ENCODE measurements at regions not wholly inside any gene's neighbourhood (a gene's known extent, or its start where the extent isn't known, plus 50 kb on each side); places are given as distances from the start of the nearest gene placed in this dataset.

DNA sequence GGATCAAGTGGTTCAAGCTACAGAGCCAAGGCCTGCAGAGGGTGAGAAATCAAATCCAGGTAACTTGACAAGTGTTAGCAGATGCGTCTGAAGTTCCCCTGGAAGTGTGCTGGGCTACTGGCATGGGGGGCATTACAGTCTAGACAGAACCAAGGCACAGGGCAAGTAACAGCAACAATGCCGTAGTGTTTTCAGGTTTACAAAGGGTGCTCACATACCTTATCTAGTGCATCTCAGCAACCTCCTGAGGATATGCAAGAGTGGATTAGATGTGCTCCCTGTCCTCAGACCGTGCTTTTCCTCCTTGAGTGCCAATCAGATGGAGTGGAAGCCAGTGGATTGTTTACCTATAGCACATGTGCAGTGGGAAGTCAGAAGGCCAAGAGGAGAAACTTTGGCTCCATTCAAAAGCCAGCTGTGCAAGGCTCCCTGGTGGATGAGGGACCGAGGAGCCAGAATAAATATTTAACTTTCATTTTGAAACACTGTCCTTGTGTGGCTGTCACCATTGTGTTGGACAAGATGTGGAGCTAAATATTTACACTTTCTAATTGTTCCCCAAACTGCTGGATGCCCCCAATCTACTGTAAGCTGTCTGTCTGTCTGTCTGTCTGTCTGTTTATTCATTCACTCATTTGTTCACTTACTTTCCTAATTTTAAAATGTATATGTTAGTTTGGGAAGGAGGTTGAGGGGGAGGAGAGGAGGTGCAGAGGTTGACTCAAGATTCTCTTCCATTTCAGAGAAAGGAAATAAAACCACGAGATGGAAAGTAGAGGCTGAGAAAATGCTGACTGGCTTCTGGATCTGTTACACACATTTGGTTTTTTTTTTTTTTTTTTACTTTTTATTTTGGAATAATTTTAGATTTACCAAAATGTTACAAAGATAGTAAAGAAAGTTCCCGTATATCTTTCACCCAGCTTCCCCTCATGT is 184.0 kb upstream of the PARP11 start (continued):
- TF ChIP-seq, protein P1, sequence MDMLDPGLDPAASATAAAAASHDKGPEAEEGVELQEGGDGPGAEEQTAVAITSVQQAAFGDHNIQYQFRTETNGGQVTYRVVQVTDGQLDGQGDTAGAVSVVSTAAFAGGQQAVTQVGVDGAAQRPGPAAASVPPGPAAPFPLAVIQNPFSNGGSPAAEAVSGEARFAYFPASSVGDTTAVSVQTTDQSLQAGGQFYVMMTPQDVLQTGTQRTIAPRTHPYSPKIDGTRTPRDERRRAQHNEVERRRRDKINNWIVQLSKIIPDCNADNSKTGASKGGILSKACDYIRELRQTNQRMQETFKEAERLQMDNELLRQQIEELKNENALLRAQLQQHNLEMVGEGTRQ (IDR thresholded peaks at IDR 0.05; ENCODE audit: low read depth, low read length): no peak
- TF ChIP-seq, protein P1 (CRISPR knock-in tag; IDR thresholded peaks at IDR 0.05; ENCODE audit: borderline replicate concordance): no peak
- TF ChIP-seq ZNF235 (CRISPR knock-in tag; IDR thresholded peaks at IDR 0.05; ENCODE audit: borderline replicate concordance) (no peak), TAF1 (CRISPR knock-in tag; IDR thresholded peaks at IDR 0.05) (no peak), ZNF768 (CRISPR knock-in tag; IDR thresholded peaks at IDR 0.05) (no peak), BORCS8-MEF2B (CRISPR knock-in tag; IDR thresholded peaks at IDR 0.05) (0 out of 2 replicates have a peak, but pooled peaks have one; percentile 22), ZNF292 (CRISPR knock-in tag; IDR thresholded peaks at IDR 0.05; ENCODE audit: borderline replicate concordance, low read depth) (peak; percentile 63; the same call in 1 of the 2 replicates), ZNF777 (CRISPR knock-in tag; IDR thresholded peaks at IDR 0.05) (no peak), IKZF1 (IDR thresholded peaks at IDR 0.05) (no peak), FOXC1 (CRISPR knock-in tag; IDR thresholded peaks at IDR 0.05; ENCODE audit: borderline replicate concordance) (no peak), NCOA5 (CRISPR knock-in tag; IDR thresholded peaks at IDR 0.05) (no peak), CC2D1A (CRISPR knock-in tag; IDR thresholded peaks at IDR 0.05) (no peak), ZKSCAN1 (IDR thresholded peaks at IDR 0.05; ENCODE audit: low read length) (no peak), MAFF (IDR thresholded peaks at IDR 0.05; ENCODE audit: low read depth, low read length) (0 out of 2 replicates have a peak, but pooled peaks have one; percentile 7), ZNF282 (IDR thresholded peaks at IDR 0.05; ENCODE audit: partially characterized antibody) (no peak), CEBPG (CRISPR knock-in tag; IDR thresholded peaks at IDR 0.05) (0 out of 2 replicates have a peak, but pooled peaks have one; percentile 3), TBL1XR1 (IDR thresholded peaks at IDR 0.05; ENCODE audit: borderline replicate concordance, low read length, partially characterized antibody) (no peak), MED8 (CRISPR knock-in tag; IDR thresholded peaks at IDR 0.05; ENCODE audit: insufficient replicate concordance) (no peak), ZNF224 (CRISPR knock-in tag; IDR thresholded peaks at IDR 0.05) (no peak), ZNF446 (CRISPR knock-in tag; IDR thresholded peaks at IDR 0.05) (no peak), ZNF780A (CRISPR knock-in tag; IDR thresholded peaks at IDR 0.05) (no peak), ZNF83 (CRISPR knock-in tag; IDR thresholded peaks at IDR 0.05; ENCODE audit: borderline replicate concordance) (no peak), NR2F6 (IDR thresholded peaks at IDR 0.05) (peak; percentile 62), NR2F6 (CRISPR knock-in tag; IDR thresholded peaks at IDR 0.05) (peak; percentile 42; the same call in 1 of the 2 replicates)
- TF ChIP-seq, protein P2, sequence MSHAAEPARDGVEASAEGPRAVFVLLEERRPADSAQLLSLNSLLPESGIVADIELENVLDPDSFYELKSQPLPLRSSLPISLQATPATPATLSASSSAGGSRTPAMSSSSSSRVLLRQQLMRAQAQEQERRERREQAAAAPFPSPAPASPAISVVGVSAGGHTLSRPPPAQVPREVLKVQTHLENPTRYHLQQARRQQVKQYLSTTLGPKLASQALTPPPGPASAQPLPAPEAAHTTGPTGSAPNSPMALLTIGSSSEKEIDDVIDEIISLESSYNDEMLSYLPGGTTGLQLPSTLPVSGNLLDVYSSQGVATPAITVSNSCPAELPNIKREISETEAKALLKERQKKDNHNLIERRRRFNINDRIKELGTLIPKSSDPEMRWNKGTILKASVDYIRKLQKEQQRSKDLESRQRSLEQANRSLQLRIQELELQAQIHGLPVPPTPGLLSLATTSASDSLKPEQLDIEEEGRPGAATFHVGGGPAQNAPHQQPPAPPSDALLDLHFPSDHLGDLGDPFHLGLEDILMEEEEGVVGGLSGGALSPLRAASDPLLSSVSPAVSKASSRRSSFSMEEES (CRISPR knock-in tag; IDR thresholded peaks at IDR 0.05): no peak
- TF ChIP-seq, protein P3, sequence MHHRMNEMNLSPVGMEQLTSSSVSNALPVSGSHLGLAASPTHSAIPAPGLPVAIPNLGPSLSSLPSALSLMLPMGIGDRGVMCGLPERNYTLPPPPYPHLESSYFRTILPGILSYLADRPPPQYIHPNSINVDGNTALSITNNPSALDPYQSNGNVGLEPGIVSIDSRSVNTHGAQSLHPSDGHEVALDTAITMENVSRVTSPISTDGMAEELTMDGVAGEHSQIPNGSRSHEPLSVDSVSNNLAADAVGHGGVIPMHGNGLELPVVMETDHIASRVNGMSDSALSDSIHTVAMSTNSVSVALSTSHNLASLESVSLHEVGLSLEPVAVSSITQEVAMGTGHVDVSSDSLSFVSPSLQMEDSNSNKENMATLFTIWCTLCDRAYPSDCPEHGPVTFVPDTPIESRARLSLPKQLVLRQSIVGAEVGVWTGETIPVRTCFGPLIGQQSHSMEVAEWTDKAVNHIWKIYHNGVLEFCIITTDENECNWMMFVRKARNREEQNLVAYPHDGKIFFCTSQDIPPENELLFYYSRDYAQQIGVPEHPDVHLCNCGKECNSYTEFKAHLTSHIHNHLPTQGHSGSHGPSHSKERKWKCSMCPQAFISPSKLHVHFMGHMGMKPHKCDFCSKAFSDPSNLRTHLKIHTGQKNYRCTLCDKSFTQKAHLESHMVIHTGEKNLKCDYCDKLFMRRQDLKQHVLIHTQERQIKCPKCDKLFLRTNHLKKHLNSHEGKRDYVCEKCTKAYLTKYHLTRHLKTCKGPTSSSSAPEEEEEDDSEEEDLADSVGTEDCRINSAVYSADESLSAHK (CRISPR knock-in tag; IDR thresholded peaks at IDR 0.05; ENCODE audit: borderline replicate concordance): no peak
